GM23338 (cell line): ENCODE measurements at regions not wholly inside any gene's neighbourhood (a gene's known extent, or its start where the extent isn't known, plus 50 kb on each side); places are given as distances from the start of the nearest gene placed in this dataset.
"Not testable (repeated sequence)": the region's sequence is repeated elsewhere in the genome, so short reads cannot be mapped to it uniquely, and the experiment has no call there.

Experiments used
- ATAC-seq: fragments of 200-7000 bp; cut with Tn5 transposase; 3 replicates; pipeline ENCODE4 v1.9.1; 2020
- DNase-seq: peaks from one replicate; pipeline ENCODE4 v3.0.0-alpha.2; 2015; ENCODE audit warnings: low spot score
- H2AFZ ChIP-seq: fragments of 200-600 bp; sonication (generic); 2 replicates; pipeline ENCODE4 v1.8.0; 2016; ENCODE audit warnings: antibody characterized with exemption, mild to moderate bottlenecking, moderate library complexity
- H3F3A ChIP-seq: fragments of 200-600 bp; sonication (generic); replicated peaks from 2 replicates; pipeline ENCODE4 v1.8.0; 2017; ENCODE audit warnings: antibody characterized with exemption, mixed run types, low read depth
- H3K27ac ChIP-seq: fragments of 200-600 bp; sonication (generic); 2 replicates; pipeline ENCODE4 v1.6.1; 2016; ENCODE audit warnings: low read depth
- H3K27me3 ChIP-seq: fragments of 200-600 bp; sonication (generic); 2 replicates; pipeline ENCODE4 v1.8.0; 2016; ENCODE audit warnings: mild to moderate bottlenecking, mixed run types, moderate library complexity; ENCODE audit not compliant: insufficient read depth
- H3K36me3 ChIP-seq: fragments of 200-600 bp; sonication (generic); 2 replicates; pipeline ENCODE4 v1.8.0; 2016; ENCODE audit warnings: mild to moderate bottlenecking; ENCODE audit not compliant: insufficient read depth
- H3K4me1 ChIP-seq: fragments of 200-600 bp; sonication (generic); 2 replicates; pipeline ENCODE4 v1.8.0; 2016; ENCODE audit warnings: mild to moderate bottlenecking, moderate library complexity; ENCODE audit not compliant: insufficient read depth
- H3K4me2 ChIP-seq: fragments of 200-600 bp; sonication (generic); 2 replicates; pipeline ENCODE4 v1.7.1; 2017; ENCODE audit warnings: mixed run types
- H3K4me3 ChIP-seq: fragments of 200-600 bp; sonication (generic); 2 replicates; pipeline ENCODE4 v1.6.1; 2016; ENCODE audit warnings: mixed run types
- H3K79me2 ChIP-seq: fragments of 200-600 bp; sonication (generic); replicated peaks from 2 replicates; pipeline ENCODE4 v1.8.0; 2017; ENCODE audit warnings: mild to moderate bottlenecking; ENCODE audit not compliant: insufficient read depth
- H3K9me2 ChIP-seq: fragments of 200-600 bp; sonication (generic); 2 replicates; pipeline ENCODE4 v1.8.0; 2017; ENCODE audit not compliant: insufficient read depth
- H4K20me1 ChIP-seq: fragments of 200-600 bp; sonication (generic); replicated peaks from 2 replicates; pipeline ENCODE4 v1.8.0; 2017; ENCODE audit warnings: mild to moderate bottlenecking; ENCODE audit not compliant: insufficient read depth
- H3K27ac Mint-ChIP-seq: 2 replicates; pipeline ENCODE4 v1.8.0; 2020; ENCODE audit warnings: inconsistent platforms, mild to moderate bottlenecking, moderate library complexity, mixed read lengths
- H3K27me3 Mint-ChIP-seq: 3 replicates; pipeline ENCODE4 v1.8.0; 2022; ENCODE audit warnings: low read depth, mild to moderate bottlenecking, moderate library complexity, mixed read lengths, inconsistent platforms; ENCODE audit not compliant: insufficient read depth, poor library complexity
- H3K36me3 Mint-ChIP-seq: 3 replicates; pipeline ENCODE4 v1.8.0; 2021; ENCODE audit warnings: low read depth, mild to moderate bottlenecking, inconsistent platforms, moderate library complexity, mixed read lengths
- H3K4me1 Mint-ChIP-seq: 3 replicates; pipeline ENCODE4 v1.8.0; 2020; ENCODE audit warnings: mild to moderate bottlenecking, inconsistent platforms, mixed read lengths
- H3K4me3 Mint-ChIP-seq: 3 replicates; pipeline ENCODE4 v1.8.0; 2021; ENCODE audit warnings: moderate library complexity, mild to moderate bottlenecking, inconsistent platforms, mixed read lengths
- H3K9me3 Mint-ChIP-seq: 3 replicates; pipeline ENCODE4 v1.8.0; 2020; ENCODE audit warnings: moderate library complexity, mild to moderate bottlenecking, inconsistent platforms, mixed read lengths

GRCh38 chr4:49126858-49127257, 140.8 kb downstream of the CWH43 start:
- H3K27me3 ChIP-seq, H3F3A ChIP-seq, H3K27ac ChIP-seq, H3K4me2 ChIP-seq, H3K4me1 Mint-ChIP-seq, H4K20me1 ChIP-seq, H3K27ac Mint-ChIP-seq, H3K4me3 ChIP-seq, H3K4me3 Mint-ChIP-seq, H3K27me3 Mint-ChIP-seq, ATAC-seq, DNase-seq, H2AFZ ChIP-seq, H3K4me1 ChIP-seq, H3K36me3 ChIP-seq, H3K9me2 ChIP-seq, H3K79me2 ChIP-seq: not testable (repeated sequence)
- H3K36me3 Mint-ChIP-seq, result peaks cover 16% of the 10 kb centered on the region; the same call in 2 of the 3 replicates
- H3K9me3 Mint-ChIP-seq, result peaks cover 42% of the 10 kb centered on the region

DNA sequence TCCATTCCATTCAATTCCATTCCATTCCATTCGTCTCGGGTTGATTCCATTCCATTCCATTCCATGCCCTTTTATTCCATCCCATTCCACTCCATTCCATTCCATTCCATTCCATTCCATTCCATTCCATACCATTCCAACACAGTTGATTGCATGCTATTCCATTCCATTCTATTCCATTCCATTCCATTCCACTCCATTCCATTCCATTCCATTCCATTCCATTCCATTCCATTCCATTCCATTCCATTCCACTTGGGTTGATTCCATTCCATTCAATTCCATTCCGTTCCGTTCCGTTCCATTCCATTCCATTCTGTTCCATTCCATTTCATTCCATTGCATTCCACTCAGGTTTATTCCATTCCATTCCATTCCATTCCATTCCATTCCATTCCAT, 143.3 kb downstream of the CWH43 start:
- H3K9me3 Mint-ChIP-seq, result peaks cover 47% of the 10 kb centered on the region
- H3F3A ChIP-seq, H3K4me3 ChIP-seq, H3K4me1 Mint-ChIP-seq, H3K27ac Mint-ChIP-seq, H3K9me2 ChIP-seq, H3K36me3 ChIP-seq, H3K4me1 ChIP-seq, H2AFZ ChIP-seq, H3K27ac ChIP-seq, H3K79me2 ChIP-seq, DNase-seq, H4K20me1 ChIP-seq, H3K27me3 Mint-ChIP-seq, ATAC-seq, H3K4me2 ChIP-seq, H3K4me3 Mint-ChIP-seq, H3K27me3 ChIP-seq: not testable (repeated sequence)
- peaks cover 19% of the 10 kb centered on the region; the same call in 2 of the 3 replicates for H3K36me3 Mint-ChIP-seq

- H3K27me3 ChIP-seq, H3K9me2 ChIP-seq, H3K4me3 Mint-ChIP-seq, H3K4me1 Mint-ChIP-seq, H4K20me1 ChIP-seq, H3F3A ChIP-seq, H3K4me1 ChIP-seq, H3K27me3 Mint-ChIP-seq, H3K4me2 ChIP-seq, ATAC-seq, H3K27ac ChIP-seq, H3K27ac Mint-ChIP-seq, H2AFZ ChIP-seq, H3K79me2 ChIP-seq, H3K4me3 ChIP-seq, H3K36me3 ChIP-seq, DNase-seq: not testable (repeated sequence)
- peaks cover 51% of the 10 kb centered on the region for H3K9me3 Mint-ChIP-seq
- H3K36me3 Mint-ChIP-seq, result peaks cover 24% of the 10 kb centered on the region; the same call in 2 of the 3 replicates
Measured at GRCh38 chr4:49129870-49130269, 143.8 kb downstream of the CWH43 start.

- not testable (repeated sequence) for H3K36me3 ChIP-seq, H3K4me1 ChIP-seq, H3K4me2 ChIP-seq, H3K4me3 ChIP-seq, H3K27ac Mint-ChIP-seq, H3K27ac ChIP-seq, DNase-seq, H3K9me2 ChIP-seq, H4K20me1 ChIP-seq, ATAC-seq, H3F3A ChIP-seq, H3K27me3 Mint-ChIP-seq, H3K79me2 ChIP-seq, H3K4me3 Mint-ChIP-seq, H2AFZ ChIP-seq, H3K4me1 Mint-ChIP-seq, H3K27me3 ChIP-seq
- H3K36me3 Mint-ChIP-seq, result peaks cover 25% of the 10 kb centered on the region; the same call in 2 of the 3 replicates
- peaks cover 54% of the 10 kb centered on the region for H3K9me3 Mint-ChIP-seq
Measured at GRCh38 chr4:49130724-49131123, 144.6 kb downstream of the CWH43 start.

GRCh38 chr4:49137043-49137442, 151.0 kb downstream of the CWH43 start:
- not testable (repeated sequence) for H3K36me3 ChIP-seq, H3K27me3 Mint-ChIP-seq, H3K9me2 ChIP-seq, H3K4me3 Mint-ChIP-seq, ATAC-seq, H3K4me3 ChIP-seq, H3K27me3 ChIP-seq, H3K79me2 ChIP-seq, H3K4me2 ChIP-seq, H3K4me1 Mint-ChIP-seq, H2AFZ ChIP-seq, H3K27ac ChIP-seq, H4K20me1 ChIP-seq, H3F3A ChIP-seq, H3K4me1 ChIP-seq, DNase-seq, H3K27ac Mint-ChIP-seq
- H3K36me3 Mint-ChIP-seq, result peaks cover 35% of the 10 kb centered on the region
- H3K9me3 Mint-ChIP-seq, result peaks cover 46% of the 10 kb centered on the region

- Mint-ChIP-seq H3K36me3 (peaks cover 39% of the 10 kb centered on the region), H3K9me3 (peaks cover 47% of the 10 kb centered on the region), H3K27me3 (peaks cover 13% of the 10 kb centered on the region)
- H3K4me1 Mint-ChIP-seq, H4K20me1 ChIP-seq, DNase-seq, H2AFZ ChIP-seq, H3K27me3 ChIP-seq, H3K27ac ChIP-seq, H3K27ac Mint-ChIP-seq, ATAC-seq, H3K79me2 ChIP-seq, H3K4me1 ChIP-seq, H3K4me2 ChIP-seq, H3K4me3 ChIP-seq, H3F3A ChIP-seq, H3K36me3 ChIP-seq, H3K4me3 Mint-ChIP-seq, H3K9me2 ChIP-seq: not testable (repeated sequence)
Measured at GRCh38 chr4:49137961-49138360, 151.9 kb downstream of the CWH43 start.

- not testable (repeated sequence) for H4K20me1 ChIP-seq, ATAC-seq, H3K4me2 ChIP-seq, H3K4me3 ChIP-seq, DNase-seq, H3F3A ChIP-seq, H3K27ac Mint-ChIP-seq, H3K27me3 ChIP-seq, H3K4me1 Mint-ChIP-seq, H2AFZ ChIP-seq, H3K9me2 ChIP-seq, H3K27ac ChIP-seq, H3K79me2 ChIP-seq, H3K36me3 ChIP-seq, H3K4me1 ChIP-seq, H3K4me3 Mint-ChIP-seq
- Mint-ChIP-seq H3K27me3 (peaks cover 18% of the 10 kb centered on the region), H3K9me3 (peaks cover 52% of the 10 kb centered on the region), H3K36me3 (peaks cover 44% of the 10 kb centered on the region)
Measured at GRCh38 chr4:49138818-49139217, 152.7 kb downstream of the CWH43 start.
